Mucosa of rectum (tissue), 2 donors: ENCODE measurements at regions not wholly inside any gene's neighbourhood (a gene's known extent, or its start where the extent isn't known, plus 50 kb on each side); places are given as distances from the start of the nearest gene placed in this dataset.
"Not testable (repeated sequence)": the region's sequence is repeated elsewhere in the genome, so short reads cannot be mapped to it uniquely, and the experiment has no call there.

Experiments
- H3K27ac ChIP-seq, 2 donors: one replicate each; pipeline ENCODE4 v1.7.0; 2013; ENCODE audit warnings: inconsistent platforms in 2 of 2, low read depth in 2 of 2, low read length in 2 of 2
- H3K27me3 ChIP-seq, 2 donors: one replicate each; pipeline ENCODE4 v1.7.0; 2013; ENCODE audit warnings: low read length in 2 of 2; ENCODE audit not compliant: control insufficient read depth in 2 of 2, insufficient read depth in 2 of 2
- H3K36me3 ChIP-seq, 2 donors: one replicate each; pipeline ENCODE4 v1.7.0; 2013; ENCODE audit warnings: low read length in 2 of 2; ENCODE audit not compliant: control insufficient read depth in 2 of 2, insufficient read depth in 2 of 2
- H3K4me1 ChIP-seq, 2 donors: one replicate each; pipeline ENCODE4 v1.7.0; 2013; ENCODE audit warnings: low read length in 2 of 2, mild to moderate bottlenecking in 1 of 2; ENCODE audit not compliant: control insufficient read depth in 2 of 2, insufficient read depth in 2 of 2
- H3K4me3 ChIP-seq, 2 donors: one replicate each; pipeline ENCODE4 v1.7.0; 2013; ENCODE audit warnings: low read length in 2 of 2
- H3K9ac ChIP-seq, 2 donors: one replicate each; pipeline ENCODE4 v1.7.0; 2013; ENCODE audit warnings: low read length in 2 of 2, low read depth in 1 of 2, mild to moderate bottlenecking in 1 of 2
- H3K9me3 ChIP-seq, 2 donors: one replicate each; pipeline ENCODE4 v1.7.0; 2013; ENCODE audit warnings: low read length in 2 of 2; ENCODE audit not compliant: control insufficient read depth in 2 of 2
- donor health status: healthy.
- donor health status: Normal muscosa, but diverticular disease.

DNA sequence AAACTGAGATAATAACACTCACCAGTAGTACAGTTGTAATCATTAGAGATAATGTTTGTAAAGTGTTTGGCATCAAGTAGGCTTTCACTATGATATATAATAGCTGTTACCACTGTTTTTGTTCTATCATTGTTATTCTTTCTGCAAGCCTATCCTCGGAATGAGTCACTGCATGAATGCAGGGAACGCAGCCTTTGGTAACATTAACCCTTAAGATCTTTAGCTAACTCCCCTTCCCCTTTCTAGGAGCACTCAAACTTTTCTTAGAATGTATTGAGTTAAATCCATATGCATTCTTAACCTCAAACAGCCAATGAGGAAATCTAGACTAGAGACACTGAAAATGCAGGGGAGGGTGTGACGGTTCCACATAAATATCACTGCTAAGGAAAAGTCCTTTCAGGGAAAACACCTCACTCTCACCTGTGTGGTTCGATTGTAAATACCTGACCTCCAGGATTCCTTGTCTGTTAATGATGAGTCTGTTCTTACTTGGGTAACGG lies 467.3 kb downstream of the SETD4 start:
- Histone ChIP-seq H3K36me3 (no peaks in the 10 kb centered on the region), H3K4me1 (no peaks in the 10 kb centered on the region), H3K27ac (no peak overlapping the region), H3K9me3 (no peaks in the 10 kb centered on the region), H3K27me3 (peaks cover 0 to 3% of the 10 kb centered on the region in 2 donors), H3K4me3 (no peak overlapping the region), H3K9ac (no peak overlapping the region)

DNA sequence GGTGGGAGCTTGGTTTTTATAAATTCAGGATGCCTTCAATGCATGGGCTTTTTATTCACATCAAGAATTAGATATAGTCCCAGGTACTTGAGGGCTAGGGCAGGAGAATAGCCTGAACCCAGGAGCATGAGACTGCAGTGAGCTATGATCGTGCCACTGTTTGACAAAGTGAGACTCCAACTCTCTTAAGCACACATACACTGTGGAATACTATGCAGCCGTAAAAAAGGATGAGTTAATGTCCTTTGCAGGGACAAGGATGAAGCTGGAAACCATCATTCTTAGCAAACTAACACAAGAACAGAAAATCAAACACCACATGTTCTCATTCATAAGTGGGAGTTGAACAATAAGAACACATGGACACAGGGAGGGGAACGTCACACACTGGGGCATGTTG lies 470.0 kb downstream of the SETD4 start:
- not testable (repeated sequence) for H3K9ac ChIP-seq, H3K4me3 ChIP-seq, H3K27me3 ChIP-seq

DNA sequence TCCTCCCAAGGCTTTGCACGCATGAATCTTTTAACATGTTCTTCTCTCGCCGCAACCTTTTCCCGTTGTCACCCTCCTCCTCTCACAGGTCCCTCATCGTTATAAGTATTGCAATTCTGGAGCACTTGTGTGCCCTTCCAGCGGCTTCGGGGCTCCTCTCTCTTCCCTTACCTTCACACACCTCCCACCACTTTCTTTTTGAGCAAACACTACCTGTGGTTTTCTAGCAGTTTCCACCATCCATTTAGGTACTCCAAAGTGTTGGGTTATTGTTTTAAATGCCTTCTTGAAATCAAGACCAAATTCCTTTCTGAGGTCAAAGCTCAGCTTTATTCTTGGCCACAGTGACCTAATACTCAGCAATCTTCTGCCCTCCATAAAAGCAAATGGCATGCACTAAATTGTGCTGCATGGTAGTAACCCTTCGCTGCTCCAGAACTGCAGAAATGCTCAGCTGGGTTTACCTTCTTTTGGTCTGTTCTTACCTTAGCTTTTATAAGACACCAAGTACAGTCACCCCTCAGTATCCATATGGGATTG lies 472.4 kb downstream of the SETD4 start:
- Histone ChIP-seq H3K9ac (no peak overlapping the region), H3K27me3 (no peaks in the 10 kb centered on the region), H3K27ac (no peak overlapping the region), H3K36me3 (no peaks in the 10 kb centered on the region), H3K4me3 (no peak overlapping the region), H3K9me3 (no peaks in the 10 kb centered on the region), H3K4me1 (no peaks in the 10 kb centered on the region)

More for the DNA sequence above, 470.0 kb downstream of the SETD4 start:
- not testable (repeated sequence) for H3K4me1 ChIP-seq, H3K27ac ChIP-seq, H3K9me3 ChIP-seq, H3K36me3 ChIP-seq

DNA sequence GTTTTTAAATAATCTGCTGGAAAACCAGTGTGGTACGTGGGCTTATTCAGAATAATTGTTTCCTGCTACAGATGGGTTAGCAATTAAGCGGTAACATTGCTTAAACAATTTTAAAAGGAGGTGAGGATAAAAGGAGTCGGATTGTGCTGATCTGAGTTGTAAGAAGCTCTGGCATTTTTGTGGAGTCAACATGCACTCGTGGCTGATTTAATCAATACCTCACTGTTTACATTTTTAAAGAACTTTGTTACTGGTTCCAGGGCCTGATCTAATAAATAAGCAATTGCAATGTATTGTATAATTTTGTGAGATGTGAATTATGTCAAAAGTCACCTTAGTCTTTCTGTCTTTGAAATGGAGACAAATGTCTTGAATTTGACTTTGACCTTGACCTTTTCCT lies 474.0 kb downstream of the SETD4 start:
- H3K4me1 ChIP-seq, result no peaks in the 10 kb centered on the region
- H3K9ac ChIP-seq, result no peak overlapping the region
- no peaks in the 10 kb centered on the region for H3K9me3 ChIP-seq

DNA sequence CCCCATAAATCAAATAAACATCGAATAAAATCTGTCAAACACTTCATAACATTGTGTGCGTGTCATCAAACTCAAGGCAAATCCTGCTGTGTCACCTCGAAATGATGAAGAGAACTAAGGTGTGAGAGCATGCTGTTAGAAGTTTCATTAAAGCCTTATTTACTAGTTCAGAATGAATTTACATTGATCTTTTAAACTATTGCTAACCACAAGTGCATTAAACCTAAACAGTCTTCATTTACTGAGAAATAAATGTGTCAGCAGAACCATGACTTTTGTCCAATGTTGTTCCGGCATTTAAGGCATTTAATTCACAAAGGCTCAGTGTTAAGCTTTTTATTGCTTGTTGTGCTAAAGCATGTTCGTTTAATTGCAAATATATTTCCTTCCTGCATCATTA lies 474.4 kb downstream of the SETD4 start:
- H3K4me3 ChIP-seq, result no peak overlapping the region
- no peak overlapping the region for H3K9ac ChIP-seq
- no peaks in the 10 kb centered on the region for H3K36me3 ChIP-seq

More for the DNA sequence above, 474.0 kb downstream of the SETD4 start:
- Histone ChIP-seq H3K27me3 (no peaks in the 10 kb centered on the region), H3K36me3 (no peaks in the 10 kb centered on the region), H3K27ac (no peak overlapping the region), H3K4me3 (no peak overlapping the region)

DNA sequence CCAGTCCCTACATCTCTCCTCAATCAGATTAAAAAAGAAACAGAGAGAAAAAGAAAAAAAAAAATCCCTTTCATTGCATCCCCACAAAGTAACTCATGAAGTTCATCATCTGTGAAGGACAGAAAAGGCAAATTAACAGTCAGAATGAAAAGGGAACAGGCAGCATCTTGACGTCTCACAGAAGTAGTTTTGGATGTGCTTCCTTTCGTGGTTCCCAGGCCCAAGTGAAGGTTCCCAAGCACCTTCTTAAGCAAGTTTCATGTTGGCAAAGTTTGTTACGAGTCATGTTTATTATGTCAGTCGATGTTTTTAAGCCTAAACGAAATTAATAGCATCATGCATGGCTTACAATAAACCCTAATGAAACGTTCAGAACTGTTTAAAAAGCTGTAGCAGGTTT lies 475.2 kb downstream of the SETD4 start:
- no peak overlapping the region for H3K4me3 ChIP-seq
- no peak overlapping the region for H3K27ac ChIP-seq
- H3K36me3 ChIP-seq, result no peaks in the 10 kb centered on the region
- no peaks in the 10 kb centered on the region for H3K27me3 ChIP-seq
- no peaks in the 10 kb centered on the region for H3K4me1 ChIP-seq
- H3K9me3 ChIP-seq, result no peaks in the 10 kb centered on the region
- H3K9ac ChIP-seq, result no peak overlapping the region

More for the DNA sequence above, 474.4 kb downstream of the SETD4 start:
- no peaks in the 10 kb centered on the region for H3K9me3 ChIP-seq
- no peaks in the 10 kb centered on the region for H3K4me1 ChIP-seq
- no peaks in the 10 kb centered on the region for H3K27me3 ChIP-seq
- no peak overlapping the region for H3K27ac ChIP-seq

DNA sequence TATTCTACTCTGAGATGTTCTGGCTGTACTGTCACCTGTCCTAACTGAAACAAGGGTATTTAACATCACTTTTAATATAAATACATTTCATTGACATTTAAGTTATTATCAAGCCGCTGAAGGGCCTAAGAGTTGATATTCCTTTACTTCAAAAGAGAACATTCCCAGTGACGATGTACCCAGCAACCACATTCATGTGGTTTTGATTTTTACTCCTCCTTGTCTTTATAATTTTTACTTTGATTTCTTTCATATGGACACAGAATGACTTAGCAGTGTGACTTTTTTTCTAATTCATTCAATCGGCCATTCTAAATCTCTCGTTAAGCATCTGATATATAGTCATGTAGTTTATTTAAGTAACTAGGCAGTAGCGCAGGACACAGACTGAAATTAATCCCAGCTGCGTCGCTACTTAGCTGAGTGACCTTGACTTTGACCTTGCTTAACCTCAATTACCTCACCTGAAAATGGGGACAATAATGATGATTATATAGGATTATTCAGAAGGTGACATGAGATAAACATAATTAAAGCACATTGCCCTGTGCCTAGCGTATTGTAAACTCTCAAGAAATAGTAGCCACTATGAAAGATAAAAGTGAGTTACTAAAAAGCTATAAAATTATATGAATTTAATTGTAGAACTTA lies 476.6 kb downstream of the SETD4 start:
- Histone ChIP-seq H3K36me3 (no peaks in the 10 kb centered on the region), H3K27ac (no peak overlapping the region), H3K4me1 (no peaks in the 10 kb centered on the region)

DNA sequence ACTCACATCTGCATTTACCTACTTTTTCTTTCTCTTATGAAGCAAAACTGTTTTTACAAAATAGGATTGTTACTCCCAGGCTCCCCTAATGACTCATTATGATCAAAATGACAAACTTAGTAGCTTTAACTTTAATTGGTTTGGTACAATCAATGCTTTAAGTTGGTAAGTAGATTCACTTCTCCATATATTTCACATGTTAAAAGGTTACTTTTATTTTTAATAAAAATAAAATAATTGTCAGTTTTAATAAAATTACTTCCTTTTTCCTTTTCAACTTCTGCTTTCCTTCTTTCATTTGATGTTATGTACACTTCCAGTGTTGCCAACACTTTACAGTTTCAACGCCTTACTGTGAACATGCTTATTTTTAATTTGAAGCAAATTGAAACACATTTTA lies 477.6 kb downstream of the SETD4 start:
- Histone ChIP-seq H3K36me3 (no peaks in the 10 kb centered on the region), H3K4me1 (no peaks in the 10 kb centered on the region), H3K9ac (no peak overlapping the region), H3K27ac (no peak overlapping the region), H3K27me3 (no peaks in the 10 kb centered on the region), H3K9me3 (no peaks in the 10 kb centered on the region), H3K4me3 (no peak overlapping the region)

More for the DNA sequence above, 476.6 kb downstream of the SETD4 start:
- Histone ChIP-seq H3K9me3 (no peaks in the 10 kb centered on the region), H3K9ac (no peak overlapping the region), H3K27me3 (no peaks in the 10 kb centered on the region), H3K4me3 (no peak overlapping the region)

DNA sequence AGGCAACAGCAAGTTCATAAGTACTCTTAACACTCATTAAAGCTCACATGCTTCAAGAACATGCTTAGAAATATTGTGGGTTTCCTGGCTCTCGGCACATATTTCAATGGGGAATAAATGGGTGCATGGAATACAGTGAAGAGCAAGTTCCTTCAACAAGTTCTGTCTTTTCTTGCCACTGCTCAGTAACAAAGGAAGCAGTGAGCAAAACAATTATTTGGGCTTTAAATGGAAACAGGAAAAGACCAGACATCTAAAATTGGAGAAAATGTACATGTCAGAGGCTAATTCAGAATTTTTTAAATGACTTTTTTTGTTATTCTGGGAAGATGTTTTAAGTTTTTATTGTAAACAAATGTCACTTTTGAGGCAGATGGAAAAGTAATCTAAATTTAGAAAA lies 478.7 kb downstream of the SETD4 start:
- Histone ChIP-seq H3K36me3 (no peaks in the 10 kb centered on the region), H3K4me3 (no peak overlapping the region), H3K9me3 (no peaks in the 10 kb centered on the region), H3K9ac (no peak overlapping the region), H3K4me1 (no peaks in the 10 kb centered on the region), H3K27ac (no peak overlapping the region), H3K27me3 (no peaks in the 10 kb centered on the region)

DNA sequence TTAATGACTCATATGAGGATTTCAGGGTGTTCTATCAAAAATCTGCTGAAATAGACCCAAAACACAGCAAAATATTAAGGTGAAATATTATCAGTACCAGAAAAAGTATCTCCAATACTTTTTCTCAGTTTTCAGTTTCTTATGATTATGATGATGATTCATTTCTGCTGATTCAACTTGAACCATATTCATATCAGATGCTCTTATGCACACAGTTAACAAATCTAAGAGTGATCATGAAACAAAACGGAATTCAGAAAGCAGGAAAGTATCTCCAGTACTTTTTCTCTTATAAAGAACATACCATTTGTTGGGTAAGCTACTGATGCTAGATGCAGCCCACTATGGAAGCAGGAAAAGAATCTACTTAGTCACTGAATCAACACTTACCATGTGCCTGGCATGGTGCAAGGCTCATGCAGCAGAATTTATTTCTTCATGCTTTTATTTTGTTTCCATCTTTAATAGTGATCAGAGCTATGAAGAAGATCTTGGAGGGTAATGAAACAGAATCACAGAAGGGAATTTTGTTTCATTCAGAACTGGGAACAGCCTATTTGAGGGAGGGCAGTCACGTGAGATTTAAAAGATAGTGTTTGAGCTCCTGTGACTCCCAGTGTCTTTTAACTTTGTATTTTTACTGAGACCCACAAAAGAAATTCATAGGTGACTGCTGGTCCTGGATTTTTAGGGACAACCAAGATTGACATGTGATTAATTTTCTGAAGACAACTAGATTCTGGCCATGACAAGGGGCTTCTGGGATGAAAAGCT lies 480.6 kb downstream of the SETD4 start:
- Histone ChIP-seq H3K9me3 (no peaks in the 10 kb centered on the region), H3K4me3 (no peak overlapping the region), H3K27me3 (no peaks in the 10 kb centered on the region), H3K9ac (no peak overlapping the region), H3K4me1 (no peaks in the 10 kb centered on the region), H3K36me3 (no peaks in the 10 kb centered on the region), H3K27ac (no peak overlapping the region)
